Calu3 (cell line): ENCODE measurements at regions not wholly inside any gene's neighbourhood (a gene's known extent, or its start where the extent isn't known, plus 50 kb on each side); places are given as distances from the start of the nearest gene placed in this dataset.

Experiments
- BruUV-seq: library from RNA; stranded (reverse); fragments of 400-500 nt; replicated peaks from 2 replicates; lab custom pipeline; 2021; lab: Mats Ljungman, UMichigan
- CTCF ChIA-PET: fragments of 300-600 bp; sonication (Branson Sonifier 250); formaldehyde crosslinking; loops from one replicate; lab custom pipeline; 2022; ENCODE audit warnings: antibody characterized with exemption; lab: Charles Lee
- DNase-seq: peaks from one replicate; pipeline ENCODE4 v3.0.0; 2022
- H3K27ac Mint-ChIP-seq: one replicate; pipeline ENCODE4 v1.8.0; 2022; ENCODE audit warnings: mixed read lengths; ENCODE audit not compliant: unreplicated experiment
- H3K27me3 Mint-ChIP-seq: one replicate; pipeline ENCODE4 v1.8.0; 2022; ENCODE audit warnings: mixed read lengths; ENCODE audit not compliant: unreplicated experiment
- H3K36me3 Mint-ChIP-seq: one replicate; pipeline ENCODE4 v1.8.0; 2022; ENCODE audit warnings: mild to moderate bottlenecking, moderate library complexity, mixed read lengths; ENCODE audit not compliant: insufficient read depth, unreplicated experiment
- H3K4me1 Mint-ChIP-seq: one replicate; pipeline ENCODE4 v1.8.0; 2022; ENCODE audit warnings: mild to moderate bottlenecking, low read depth, mixed read lengths; ENCODE audit not compliant: unreplicated experiment
- H3K4me3 Mint-ChIP-seq: one replicate; pipeline ENCODE4 v1.8.0; 2022; ENCODE audit warnings: mild to moderate bottlenecking, low read depth, moderate library complexity, mixed read lengths; ENCODE audit not compliant: unreplicated experiment
- H3K9me3 Mint-ChIP-seq: one replicate; pipeline ENCODE4 v1.8.0; 2022; ENCODE audit warnings: low read depth, mixed read lengths; ENCODE audit not compliant: unreplicated experiment
- intact Hi-C: fragments of 100-400 bp; cut with micrococcal nuclease; formaldehyde crosslinking; loops from one replicate; pipeline ENCODE4 v1.10.0; 2022; ENCODE audit not compliant: unreplicated experiment
- TF ChIP-seq, protein P1 (sequence below): fragments of 200-600 bp; IDR thresholded peaks from one replicate; pipeline ENCODE4 v1.8.0; 2022; ENCODE audit warnings: antibody characterized with exemption; ENCODE audit not compliant: unreplicated experiment

DNA sequence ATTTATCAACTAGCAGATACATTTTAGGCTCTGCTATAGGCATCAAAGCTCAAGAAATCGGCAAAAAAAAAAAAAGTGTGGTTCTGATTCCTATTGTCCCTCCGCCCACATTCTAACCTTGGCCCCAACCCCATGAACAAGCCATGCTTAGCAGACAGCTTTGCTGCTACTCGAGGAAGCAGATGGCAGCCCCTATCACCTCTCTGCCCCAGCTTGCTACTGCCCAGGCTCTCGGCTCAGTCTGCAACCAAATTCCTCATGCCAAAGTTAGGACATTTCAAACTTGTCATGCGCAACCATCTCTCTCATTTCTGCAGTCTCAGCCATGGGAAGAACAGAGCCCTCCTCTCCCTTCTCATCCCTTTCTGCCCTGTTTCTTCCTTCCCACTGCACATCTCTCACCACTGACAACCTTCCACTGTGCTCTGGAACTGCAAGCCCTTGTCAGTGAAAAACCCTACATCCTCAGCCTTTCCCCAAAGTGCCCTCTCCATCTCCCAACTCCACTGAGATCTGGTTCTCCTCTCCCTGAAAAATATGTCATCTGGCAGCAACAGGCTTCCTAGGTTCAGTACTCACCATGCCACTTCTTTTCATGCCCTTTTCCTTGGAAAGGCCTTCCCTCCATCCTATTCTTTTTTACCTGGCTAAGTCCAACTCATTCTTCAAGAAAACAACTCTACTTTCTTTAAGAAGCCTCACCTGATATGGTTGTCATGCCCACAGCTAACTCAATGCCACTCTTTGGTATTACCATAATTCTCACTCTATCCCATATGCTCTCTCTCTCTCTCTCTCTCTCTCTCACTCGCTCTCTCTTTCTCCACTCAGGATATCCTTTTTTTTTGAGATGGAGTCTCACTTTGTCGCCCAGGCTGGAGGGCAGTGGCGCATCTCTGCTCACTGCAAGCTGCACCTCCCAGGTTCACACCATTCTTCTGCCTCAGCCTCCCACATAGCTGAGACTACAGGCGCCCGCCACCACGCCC, 60.1 kb upstream of the FHIP2A start:
- Mint-ChIP-seq H3K27ac (no peak overlapping the region), H3K4me3 (no peak overlapping the region), H3K27me3 (no peaks in the 10 kb centered on the region), H3K9me3 (no peaks in the 10 kb centered on the region), H3K36me3 (no peaks in the 10 kb centered on the region), H3K4me1 (peaks cover 1% of the 10 kb centered on the region)
- CTCF ChIA-PET, result no interaction called here
- intact Hi-C loops, result no loop called here
- DNase-seq, result no peak
- no TSS peak for BruUV-seq
- TF ChIP-seq, protein P1, sequence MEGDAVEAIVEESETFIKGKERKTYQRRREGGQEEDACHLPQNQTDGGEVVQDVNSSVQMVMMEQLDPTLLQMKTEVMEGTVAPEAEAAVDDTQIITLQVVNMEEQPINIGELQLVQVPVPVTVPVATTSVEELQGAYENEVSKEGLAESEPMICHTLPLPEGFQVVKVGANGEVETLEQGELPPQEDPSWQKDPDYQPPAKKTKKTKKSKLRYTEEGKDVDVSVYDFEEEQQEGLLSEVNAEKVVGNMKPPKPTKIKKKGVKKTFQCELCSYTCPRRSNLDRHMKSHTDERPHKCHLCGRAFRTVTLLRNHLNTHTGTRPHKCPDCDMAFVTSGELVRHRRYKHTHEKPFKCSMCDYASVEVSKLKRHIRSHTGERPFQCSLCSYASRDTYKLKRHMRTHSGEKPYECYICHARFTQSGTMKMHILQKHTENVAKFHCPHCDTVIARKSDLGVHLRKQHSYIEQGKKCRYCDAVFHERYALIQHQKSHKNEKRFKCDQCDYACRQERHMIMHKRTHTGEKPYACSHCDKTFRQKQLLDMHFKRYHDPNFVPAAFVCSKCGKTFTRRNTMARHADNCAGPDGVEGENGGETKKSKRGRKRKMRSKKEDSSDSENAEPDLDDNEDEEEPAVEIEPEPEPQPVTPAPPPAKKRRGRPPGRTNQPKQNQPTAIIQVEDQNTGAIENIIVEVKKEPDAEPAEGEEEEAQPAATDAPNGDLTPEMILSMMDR, result no peak

DNA sequence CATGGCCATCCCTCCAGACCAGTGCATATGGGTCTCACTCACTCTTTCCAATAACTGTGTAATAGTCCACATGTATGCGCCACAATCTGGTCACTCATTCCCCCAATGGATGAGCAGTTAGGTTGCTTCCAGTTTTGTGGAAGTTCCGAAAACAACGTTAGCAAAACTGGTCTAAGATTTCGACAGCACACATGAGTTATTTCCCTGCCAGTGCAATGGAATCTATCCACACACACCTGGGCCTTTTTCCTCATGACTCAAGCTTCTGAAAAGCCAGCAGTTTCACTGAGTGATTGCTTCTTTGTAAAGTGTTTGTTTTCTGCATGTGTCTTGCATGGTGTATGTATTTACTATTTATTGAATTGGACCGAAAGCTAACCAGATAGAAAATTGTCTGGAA, 58.8 kb upstream of the FHIP2A start:
- intact Hi-C loops, result no loop called here
- BruUV-seq, result no TSS peak
- CTCF ChIA-PET, result no interaction called here

DNA sequence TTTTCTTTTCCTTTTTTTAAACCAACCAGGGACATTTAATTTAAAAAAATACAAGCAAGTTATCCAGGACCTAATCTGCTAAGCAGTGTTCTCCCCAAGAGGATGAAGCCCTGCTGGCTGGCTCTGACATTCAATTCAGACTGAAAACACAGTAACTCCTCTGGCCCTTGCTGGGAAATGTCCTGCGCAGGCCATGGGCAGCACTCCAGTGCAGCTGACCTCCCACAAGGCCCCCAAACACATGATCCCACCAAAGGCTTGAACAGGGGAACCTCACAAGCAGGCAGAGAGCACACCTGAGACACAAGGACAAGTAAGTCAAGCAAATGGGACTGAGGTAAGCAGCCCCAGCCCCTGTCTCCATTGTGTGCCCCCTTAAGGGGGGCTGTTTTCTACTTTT, 56.9 kb upstream of the FHIP2A start:
- H3K36me3 Mint-ChIP-seq, result no peaks in the 10 kb centered on the region
- intact Hi-C loops, result loop anchor here (5.0 kb wide), 1 partner anchor 37 kb away; no protein-coding TSS in a partner anchor
- TF ChIP-seq, protein P1, result no peak
- peaks cover 7% of the 10 kb centered on the region for H3K4me1 Mint-ChIP-seq
- H3K27me3 Mint-ChIP-seq, result no peaks in the 10 kb centered on the region
- CTCF ChIA-PET, result no interaction called here
- BruUV-seq, result no TSS peak
- no peak for DNase-seq
- no peaks in the 10 kb centered on the region for H3K9me3 Mint-ChIP-seq
- H3K27ac Mint-ChIP-seq, result no peak overlapping the region
- H3K4me3 Mint-ChIP-seq, result no peak overlapping the region

More for the DNA sequence above, 58.8 kb upstream of the FHIP2A start:
- Mint-ChIP-seq H3K9me3 (no peaks in the 10 kb centered on the region), H3K27me3 (no peaks in the 10 kb centered on the region), H3K27ac (no peak overlapping the region), H3K36me3 (no peaks in the 10 kb centered on the region), H3K4me1 (peaks cover 7% of the 10 kb centered on the region), H3K4me3 (no peak overlapping the region)
- TF ChIP-seq, protein P1, result no peak
- DNase-seq, result no peak

DNA sequence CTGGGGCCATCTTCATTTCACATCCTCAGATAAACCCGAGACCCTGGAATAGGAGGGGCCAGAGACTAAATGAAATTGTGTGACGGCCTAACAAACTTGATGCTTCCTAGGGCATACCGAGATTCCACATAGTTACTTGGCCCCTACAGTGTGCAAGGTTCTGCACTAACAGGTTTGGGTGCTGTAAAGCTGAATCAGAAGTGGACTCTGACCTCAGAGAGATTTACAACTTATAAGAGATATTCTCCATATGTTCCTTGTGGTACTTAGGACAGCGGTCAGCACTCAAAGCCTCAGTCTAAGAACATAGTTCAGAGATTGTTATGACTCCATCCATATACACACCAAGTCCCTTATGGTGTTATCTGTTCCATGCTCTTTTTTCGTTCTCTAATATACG, 55.1 kb upstream of the FHIP2A start:
- Mint-ChIP-seq H3K4me1 (peaks cover 7% of the 10 kb centered on the region), H3K36me3 (no peaks in the 10 kb centered on the region), H3K4me3 (peak overlapping the region; percentile 59), H3K27ac (no peak overlapping the region), H3K9me3 (no peaks in the 10 kb centered on the region), H3K27me3 (no peaks in the 10 kb centered on the region)
- no TSS peak for BruUV-seq
- CTCF ChIA-PET, result interaction anchor here (1.2 kb wide), 1 partner anchor 18 kb away, joined by 4 read pairs; no protein-coding TSS in a partner anchor
- TF ChIP-seq, protein P1, result no peak
- intact Hi-C loops, result loop anchor here (5.0 kb wide), 1 partner anchor 39 kb away; no protein-coding TSS in a partner anchor
- DNase-seq, result peak; percentile 15
